GM12873 (cell line): ENCODE measurements at regions not wholly inside any gene's neighbourhood (a gene's known extent, or its start where the extent isn't known, plus 50 kb on each side); places are given as distances from the start of the nearest gene placed in this dataset.

Experiments used
- CTCF ChIP-seq: IDR thresholded peaks from 2 replicates; pipeline ENCODE4 v1.5.1; 2012; ENCODE audit warnings: low read depth, mild to moderate bottlenecking, moderate library complexity, low read length, control low read depth; ENCODE audit not compliant: insufficient read depth; ENCODE audit errors: missing control alignments

DNA sequence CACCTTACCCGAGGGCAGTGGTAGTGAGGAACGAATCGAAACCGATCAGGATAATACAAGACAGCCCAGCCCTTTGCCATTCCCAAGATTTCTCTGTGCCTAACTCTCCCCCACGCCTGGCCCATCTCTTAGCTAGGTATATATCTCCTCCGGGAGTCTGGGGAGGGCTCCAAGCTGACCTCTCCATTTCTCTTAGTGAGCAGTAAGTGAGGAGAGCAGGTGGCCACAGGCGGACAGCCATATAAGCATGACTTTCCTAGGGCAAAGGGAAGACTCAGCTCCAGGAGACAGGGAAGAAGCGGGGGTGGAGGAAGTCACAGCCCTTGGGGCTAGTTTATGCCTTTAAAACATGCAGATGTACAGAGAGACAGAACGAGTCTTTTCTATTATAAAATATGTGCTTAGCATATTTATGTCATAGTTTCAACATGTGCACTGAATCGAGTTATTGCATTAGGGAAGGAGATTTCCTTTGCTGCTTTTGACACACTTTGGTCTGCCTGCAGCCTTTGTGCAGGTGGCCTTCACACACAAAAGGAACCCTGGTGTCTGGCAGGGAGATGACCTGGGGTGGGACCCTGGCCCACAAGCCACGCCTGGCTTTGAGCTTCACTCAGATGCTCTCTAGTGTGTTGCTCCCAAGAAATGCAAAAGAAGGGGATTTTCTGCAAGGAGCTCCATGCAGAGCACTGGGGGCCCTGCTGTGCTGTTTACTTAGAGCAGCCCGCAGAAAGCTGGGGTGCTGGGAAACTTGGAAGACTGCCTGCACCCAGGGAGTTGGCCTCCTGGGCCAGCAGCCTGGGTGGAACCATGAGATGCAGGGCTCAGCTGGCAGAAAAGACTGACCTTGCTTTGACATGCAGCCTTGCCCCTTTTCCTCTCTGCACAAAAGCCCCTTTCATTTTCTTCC lies 613.3 kb downstream of the BCOR start:
- TF ChIP-seq CTCF: no peak

GRCh38 chrX:39487166-39487968 lies 610.4 kb downstream of the BCOR start:
- no peak for TF ChIP-seq CTCF

GRCh38 chrX:39487969-39488330 lies 609.8 kb downstream of the BCOR start:
- TF ChIP-seq CTCF: no peak

GRCh38 chrX:39491548-39492297 lies 606.0 kb downstream of the BCOR start:
- TF ChIP-seq CTCF: no peak

GRCh38 chrX:39492497-39493162 lies 605.1 kb downstream of the BCOR start:
- no peak for TF ChIP-seq CTCF

GRCh38 chrX:39493168-39493567 lies 604.6 kb downstream of the BCOR start:
- TF ChIP-seq CTCF: no peak
